AG04450 (cell line): ENCODE measurements at regions not wholly inside any gene's neighbourhood (a gene's known extent, or its start where the extent isn't known, plus 50 kb on each side); places are given as distances from the start of the nearest gene placed in this dataset.

Experiments
- CTCF ChIA-PET: fragments of 300-600, 350-600 bp; formaldehyde crosslinking; extraction: SDS; loops from one replicate; lab custom pipeline; 2022; ENCODE audit warnings: antibody characterized with exemption, inconsistent platforms; lab: Charles Lee
- POLR2A ChIA-PET: fragments of 350-600 bp; formaldehyde crosslinking; extraction: SDS; loops from one replicate; lab custom pipeline; 2021; ENCODE audit warnings: antibody characterized with exemption, inconsistent platforms; lab: Yijun Ruan, JAX
- DNase-seq: peaks from one replicate; pipeline ENCODE4 v3.0.0-alpha.2; 2011; ENCODE audit warnings: low read depth, low spot score
- H3K27ac ChIP-seq: one replicate; pipeline ENCODE4 v1.5.1; 2012; ENCODE audit warnings: low read depth, low read length, control low read depth
- H3K27me3 ChIP-seq: one replicate; pipeline ENCODE4 v1.6.0; 2012; ENCODE audit warnings: low read length; ENCODE audit not compliant: control insufficient read depth, insufficient read depth
- H3K4me3 ChIP-seq: 2 replicates; pipeline ENCODE4 v1.5.1; 2011; ENCODE audit warnings: mild to moderate bottlenecking, low read depth, low read length, control low read depth
- H3K9me3 ChIP-seq: 2 replicates; pipeline ENCODE4 v1.5.1; 2012; ENCODE audit warnings: low read length; ENCODE audit not compliant: control insufficient read depth, insufficient read depth
- TF ChIP-seq, protein P1 (sequence below): IDR thresholded peaks from 2 replicates; pipeline ENCODE4 v1.5.1; 2011; ENCODE audit warnings: low read depth, low read length, control low read depth, inconsistent platforms

DNA sequence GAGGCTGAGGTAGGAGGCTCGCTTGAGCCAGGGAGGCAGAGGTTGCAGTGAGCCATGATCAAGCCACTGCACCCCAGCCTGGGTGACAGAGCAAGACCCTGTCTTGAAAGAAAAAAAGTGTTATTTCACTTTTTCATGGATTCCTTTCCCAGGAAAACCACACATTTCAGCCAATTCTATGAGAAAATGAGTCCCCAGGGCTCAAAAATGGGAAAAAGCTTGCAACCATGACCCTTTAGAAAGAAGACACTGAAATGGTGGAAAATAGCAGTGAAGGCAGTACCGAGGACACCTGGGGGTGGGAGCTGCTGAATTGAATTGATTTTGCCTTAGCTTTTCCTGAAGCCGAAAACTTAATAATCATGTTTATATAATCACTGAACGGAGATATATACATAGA is 284.2 kb upstream of the HDAC4 start:
- no peak overlapping the region for H3K4me3 ChIP-seq
- H3K9me3 ChIP-seq, result peaks cover 3% of the 10 kb centered on the region; the same call in 1 of the 2 replicates
- no peaks in the 10 kb centered on the region for H3K27me3 ChIP-seq
- no peak overlapping the region for H3K27ac ChIP-seq
- TF ChIP-seq, protein P1, sequence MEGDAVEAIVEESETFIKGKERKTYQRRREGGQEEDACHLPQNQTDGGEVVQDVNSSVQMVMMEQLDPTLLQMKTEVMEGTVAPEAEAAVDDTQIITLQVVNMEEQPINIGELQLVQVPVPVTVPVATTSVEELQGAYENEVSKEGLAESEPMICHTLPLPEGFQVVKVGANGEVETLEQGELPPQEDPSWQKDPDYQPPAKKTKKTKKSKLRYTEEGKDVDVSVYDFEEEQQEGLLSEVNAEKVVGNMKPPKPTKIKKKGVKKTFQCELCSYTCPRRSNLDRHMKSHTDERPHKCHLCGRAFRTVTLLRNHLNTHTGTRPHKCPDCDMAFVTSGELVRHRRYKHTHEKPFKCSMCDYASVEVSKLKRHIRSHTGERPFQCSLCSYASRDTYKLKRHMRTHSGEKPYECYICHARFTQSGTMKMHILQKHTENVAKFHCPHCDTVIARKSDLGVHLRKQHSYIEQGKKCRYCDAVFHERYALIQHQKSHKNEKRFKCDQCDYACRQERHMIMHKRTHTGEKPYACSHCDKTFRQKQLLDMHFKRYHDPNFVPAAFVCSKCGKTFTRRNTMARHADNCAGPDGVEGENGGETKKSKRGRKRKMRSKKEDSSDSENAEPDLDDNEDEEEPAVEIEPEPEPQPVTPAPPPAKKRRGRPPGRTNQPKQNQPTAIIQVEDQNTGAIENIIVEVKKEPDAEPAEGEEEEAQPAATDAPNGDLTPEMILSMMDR, result no peak
- DNase-seq, result no peak
- ChIA-PET POLR2A (no interaction called here), CTCF (no interaction called here)

DNA sequence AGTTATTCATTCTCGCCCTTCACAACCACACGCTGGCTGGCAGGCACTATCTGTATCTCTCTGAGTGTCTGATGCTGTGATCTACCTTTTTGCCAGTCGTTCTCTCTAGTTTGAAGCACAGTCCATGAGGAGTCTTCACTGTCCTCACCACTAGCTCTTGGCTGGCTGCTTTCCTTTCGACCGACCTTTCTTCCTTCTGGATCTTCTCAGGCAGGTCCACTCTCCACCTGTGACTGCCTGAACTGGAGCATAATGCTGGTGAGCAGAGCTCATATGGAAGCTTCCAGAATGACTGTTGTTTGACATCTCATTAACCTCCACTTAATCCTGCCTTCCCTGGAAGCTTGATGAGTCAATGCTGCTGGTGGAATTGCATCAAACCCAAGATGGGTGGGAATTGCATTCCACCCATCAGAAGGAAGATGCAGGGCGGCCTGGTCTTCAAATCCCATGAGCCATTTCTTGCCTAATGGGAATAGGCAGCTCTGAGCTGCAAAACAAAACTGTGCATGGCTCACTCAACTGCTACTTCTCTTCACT is 283.5 kb upstream of the HDAC4 start:
- peaks cover 3% of the 10 kb centered on the region; the same call in 1 of the 2 replicates for H3K9me3 ChIP-seq
- ChIA-PET POLR2A (no interaction called here), CTCF (no interaction called here)
- no peak overlapping the region for H3K4me3 ChIP-seq
- no peak overlapping the region for H3K27ac ChIP-seq
- TF ChIP-seq, protein P1, result no peak
- no peak for DNase-seq
- H3K27me3 ChIP-seq, result no peaks in the 10 kb centered on the region

GRCh38 chr2:239682518-239682917 is 281.7 kb upstream of the HDAC4 start:
- ChIA-PET POLR2A (no interaction called here), CTCF (no interaction called here)
- H3K4me3 ChIP-seq, result no peak overlapping the region
- H3K9me3 ChIP-seq, result peaks cover 5% of the 10 kb centered on the region; the same call in 1 of the 2 replicates
- TF ChIP-seq, protein P1, result no peak
- H3K27me3 ChIP-seq, result no peaks in the 10 kb centered on the region
- no peak overlapping the region for H3K27ac ChIP-seq
- no peak for DNase-seq

DNA sequence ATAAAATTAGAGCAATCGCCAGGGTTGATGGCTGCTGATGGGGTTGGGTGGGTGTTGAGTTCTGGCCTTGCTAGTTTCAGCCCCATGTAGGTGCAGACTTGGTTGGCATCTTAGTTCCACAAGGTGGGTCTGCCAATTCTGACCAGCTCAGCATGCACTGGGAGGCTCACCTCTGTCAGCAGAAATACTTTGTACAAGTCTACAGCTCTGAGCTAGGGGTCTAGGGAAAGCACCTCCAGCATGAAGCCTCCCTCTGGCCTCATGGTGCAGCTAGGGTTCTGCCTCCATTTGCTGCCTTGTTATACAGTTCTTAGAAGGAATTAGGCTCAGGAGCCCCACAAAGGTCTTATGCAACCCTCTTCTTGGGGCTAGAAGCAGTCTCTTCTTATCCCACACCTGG is 278.9 kb upstream of the HDAC4 start:
- Histone ChIP-seq H3K27me3 (no peaks in the 10 kb centered on the region), H3K9me3 (peaks cover 20% of the 10 kb centered on the region; the same call in 1 of the 2 replicates), H3K4me3 (no peak overlapping the region), H3K27ac (no peak overlapping the region)
- no peak for DNase-seq
- TF ChIP-seq, protein P1, result no peak
- ChIA-PET CTCF (no interaction called here), POLR2A (no interaction called here)

DNA sequence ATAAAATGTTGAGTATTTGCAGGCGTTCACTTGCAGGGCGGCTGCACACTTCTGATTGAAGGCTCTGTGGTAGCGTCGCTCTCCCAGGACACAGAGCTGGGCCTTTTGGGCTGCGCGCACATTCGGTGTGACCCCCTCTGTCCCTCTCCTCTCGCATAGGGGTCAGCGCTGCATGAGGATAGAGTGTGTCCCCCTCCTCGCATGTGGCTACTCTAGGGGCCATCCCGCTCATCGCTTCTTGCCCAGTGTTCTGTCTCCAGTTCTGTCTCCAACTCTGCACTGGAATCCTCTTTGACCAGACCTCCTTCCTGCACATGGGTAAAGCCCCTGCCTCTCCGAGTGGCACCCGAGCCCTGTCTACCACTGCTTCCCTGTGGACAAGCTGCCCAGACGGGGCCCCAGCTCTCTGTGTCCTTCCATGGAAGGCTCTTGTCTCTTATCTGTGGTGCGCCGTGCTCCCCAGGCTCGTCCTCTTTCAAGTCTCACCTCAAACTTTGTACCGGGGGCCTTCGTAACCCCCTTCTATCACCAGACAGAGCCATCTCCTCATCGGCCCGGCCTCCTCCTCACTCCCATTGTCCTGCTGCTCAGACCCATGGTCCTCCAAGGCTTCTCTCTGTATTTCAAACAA is 278.0 kb upstream of the HDAC4 start:
- Histone ChIP-seq H3K27me3 (no peaks in the 10 kb centered on the region), H3K9me3 (peaks cover 26% of the 10 kb centered on the region; the same call in 1 of the 2 replicates), H3K4me3 (no peak overlapping the region), H3K27ac (no peak overlapping the region)
- TF ChIP-seq, protein P1, result no peak
- ChIA-PET POLR2A (no interaction called here), CTCF (no interaction called here)
- DNase-seq, result no peak
